Ramos (cell line): ENCODE measurements at regions not wholly inside any gene's neighbourhood (a gene's known extent, or its start where the extent isn't known, plus 50 kb on each side); places are given as distances from the start of the nearest gene placed in this dataset.
"Not testable (repeated sequence)": the region's sequence is repeated elsewhere in the genome, so short reads cannot be mapped to it uniquely, and the experiment has no call there.

ENCODE experiments used
- in situ Hi-C: fragments of 300-500 bp; cut with MboI; formaldehyde crosslinking; loops from one replicate; pipeline ENCODE4 v1.14.3; 2022; ENCODE audit warnings: low sequenced_read_pairs; ENCODE audit not compliant: unreplicated experiment

- in situ Hi-C loops, result loop anchor here (5.0 kb wide), 1 partner anchor 275 kb away; no protein-coding TSS in a partner anchor
These were observed 82.8 kb upstream of the SEC11C start for GRCh38 chr18:59056706-59057492.

GRCh38 chr18:59057493-59057795 is 82.2 kb upstream of the SEC11C start:
- in situ Hi-C loops, result loop anchor here (5.0 kb wide), 1 partner anchor 275 kb away; no protein-coding TSS in a partner anchor

- in situ Hi-C loops, result loop anchor here (5.0 kb wide), 1 partner anchor 276 kb away; no protein-coding TSS in a partner anchor
These were observed 81.7 kb upstream of the SEC11C start for GRCh38 chr18:59057969-59058368.

GRCh38 chr18:59059140-59059539 is 80.5 kb upstream of the SEC11C start:
- in situ Hi-C loops, result loop anchor here (5.0 kb wide), 1 partner anchor 277 kb away; no protein-coding TSS in a partner anchor

GRCh38 chr18:59060551-59060950 is 79.1 kb upstream of the SEC11C start:
- in situ Hi-C loops, result loop anchor here (10.0 kb wide), 1 partner anchor 526 kb away; no protein-coding TSS in a partner anchor

GRCh38 chr18:59061914-59062642 is 77.6 kb upstream of the SEC11C start:
- in situ Hi-C loops, result loop anchor here (10.0 kb wide), 1 partner anchor 527 kb away; no protein-coding TSS in a partner anchor

- in situ Hi-C loops, result loop anchor here (10.0 kb wide), 1 partner anchor 528 kb away; no protein-coding TSS in a partner anchor
These were observed 77.1 kb upstream of the SEC11C start for GRCh38 chr18:59062643-59063006.

- in situ Hi-C loops, result loop anchor here (10.0 kb wide), 1 partner anchor 529 kb away; no protein-coding TSS in a partner anchor
These were observed 76.3 kb upstream of the SEC11C start for GRCh38 chr18:59063300-59063906.

- in situ Hi-C loops, result loop anchor here (10.0 kb wide), 1 partner anchor 529 kb away; no protein-coding TSS in a partner anchor
These were observed 75.8 kb upstream of the SEC11C start for GRCh38 chr18:59063912-59064311.

- in situ Hi-C loops, result loop anchor here (10.0 kb wide), 1 partner anchor 531 kb away; no protein-coding TSS in a partner anchor
These were observed 74.0 kb upstream of the SEC11C start for GRCh38 chr18:59065684-59066083.

GRCh38 chr18:59067873-59068272 is 71.8 kb upstream of the SEC11C start:
- in situ Hi-C loops, result loop anchor here (10.0 kb wide), 1 partner anchor 533 kb away; no protein-coding TSS in a partner anchor

GRCh38 chr18:59068276-59069071 is 71.2 kb upstream of the SEC11C start:
- in situ Hi-C loops, result loop anchor here (10.0 kb wide), 1 partner anchor 534 kb away; no protein-coding TSS in a partner anchor

GRCh38 chr18:59070181-59070912 is 69.3 kb upstream of the SEC11C start:
- in situ Hi-C loops, result no loop called here

- in situ Hi-C loops, result no loop called here
These were observed 66.8 kb upstream of the SEC11C start for GRCh38 chr18:59072727-59073421.

GRCh38 chr18:59075923-59076322 is 63.8 kb upstream of the SEC11C start:
- in situ Hi-C loops, result no loop called here

- in situ Hi-C loops, result no loop called here
These were observed 60.4 kb upstream of the SEC11C start for GRCh38 chr18:59079264-59079663.

- in situ Hi-C loops, result not testable (repeated sequence)
These were observed 59.8 kb upstream of the SEC11C start for GRCh38 chr18:59079687-59080501.
